ENCODE measurements at regions not wholly inside any gene's neighbourhood (a gene's known extent, or its start where the extent isn't known, plus 50 kb on each side); places are given as distances from the start of the nearest gene placed in this dataset.
"Not testable (repeated sequence)": the region's sequence is repeated elsewhere in the genome, so short reads cannot be mapped to it uniquely, and the experiment has no call there.

- intact Hi-C loops (cut with DNase I): no loop called here
- no peak for ATAC-seq
- DNase-seq: no peak
Observed at GRCh38 chr20:19021406-19022117, 190.9 kb upstream of the SLC24A3 start.

GRCh38 chr20:19022118-19022575 is 190.3 kb upstream of the SLC24A3 start:
- ATAC-seq (no peak), DNase-seq (no peak)
- intact Hi-C loops (cut with DNase I): no loop called here

GRCh38 chr20:19022791-19023448 is 189.5 kb upstream of the SLC24A3 start:
- ATAC-seq (no peak), DNase-seq (no peak)
- intact Hi-C loops (cut with DNase I): no loop called here

- intact Hi-C loops (cut with DNase I): no loop called here
- DNase-seq: no peak
- ATAC-seq: no peak
Observed at GRCh38 chr20:19024296-19025035, 188.0 kb upstream of the SLC24A3 start.

GRCh38 chr20:19025430-19026120 is 186.9 kb upstream of the SLC24A3 start:
- intact Hi-C loops (cut with DNase I): no loop called here
- DNase-seq: no peak
- ATAC-seq: no peak

- intact Hi-C loops (cut with DNase I): no loop called here
- ATAC-seq (peak; percentile 73 to 86), DNase-seq (peak; percentile 45)
Observed at GRCh38 chr20:19026121-19026878, 186.1 kb upstream of the SLC24A3 start.

- DNase-seq (no peak), ATAC-seq (no peak)
- intact Hi-C loops (cut with DNase I): no loop called here
Observed at GRCh38 chr20:19026901-19027644, 185.4 kb upstream of the SLC24A3 start.

- DNase-seq: no peak
- intact Hi-C loops (cut with DNase I): no loop called here
- ATAC-seq: no peak
Observed at GRCh38 chr20:19027971-19028370, 184.5 kb upstream of the SLC24A3 start.

- ATAC-seq (no peak), DNase-seq (no peak)
- intact Hi-C loops (cut with DNase I): no loop called here
Observed at GRCh38 chr20:19041787-19042186, 170.7 kb upstream of the SLC24A3 start.

- no peak for DNase-seq
- no peak for ATAC-seq
- intact Hi-C loops (cut with DNase I): no loop called here
Observed at GRCh38 chr20:19045371-19045770, 167.1 kb upstream of the SLC24A3 start.

GRCh38 chr20:19047040-19047950 is 165.1 kb upstream of the SLC24A3 start:
- intact Hi-C loops (cut with DNase I): no loop called here
- ATAC-seq (peak; percentile 73 to 89), DNase-seq (peak; percentile 59)

GRCh38 chr20:19047951-19048296 is 164.5 kb upstream of the SLC24A3 start:
- DNase-seq (no peak), ATAC-seq (no peak)
- intact Hi-C loops (cut with DNase I): no loop called here

- no peak for DNase-seq
- peak; percentile 27 to 32 for ATAC-seq
- intact Hi-C loops (cut with DNase I): no loop called here
Observed at GRCh38 chr20:19048995-19049501, 163.4 kb upstream of the SLC24A3 start.

GRCh38 chr20:19049514-19049913 is 162.9 kb upstream of the SLC24A3 start:
- ATAC-seq (peak in 1 of 2 donors; percentile 27), DNase-seq (no peak)
- intact Hi-C loops (cut with DNase I): no loop called here

GRCh38 chr20:19056909-19057308 is 155.5 kb upstream of the SLC24A3 start:
- DNase-seq (no peak), ATAC-seq (no peak)
- intact Hi-C loops (cut with DNase I): no loop called here

GRCh38 chr20:19064788-19065187 is 147.7 kb upstream of the SLC24A3 start:
- intact Hi-C loops (cut with DNase I); ATAC-seq; DNase-seq: not testable (repeated sequence)

- ATAC-seq: no peak
- no peak for DNase-seq
- intact Hi-C loops (cut with DNase I): no loop called here
Observed at GRCh38 chr20:19067986-19068385, 144.5 kb upstream of the SLC24A3 start.

All from left cardiac atrium (tissue), 4 donors.